ENCODE measurements at regions not wholly inside any gene's neighbourhood (a gene's known extent, or its start where the extent isn't known, plus 50 kb on each side); places are given as distances from the start of the nearest gene placed in this dataset.

GRCh38 chr2:125172181-125172580, 1147.1 kb downstream of the CNTNAP5 start (continued):
- no peak for TF ChIP-seq CTCF (IDR thresholded peaks at IDR 0.05)

GRCh38 chr2:125175415-125175814, 1150.3 kb downstream of the CNTNAP5 start:
- peaks cover 28% of the 10 kb centered on the region for H3K36me3 Mint-ChIP-seq
- DNase-seq (ENCODE audit: low spot score) (no peak), ATAC-seq (peak; percentile 72)
- no peak overlapping the region for H3K27ac Mint-ChIP-seq
- H3K9me3 Mint-ChIP-seq: peaks cover 24% of the 10 kb centered on the region
- H3K27me3 Mint-ChIP-seq (ENCODE audit: low read depth): peaks cover 3% of the 10 kb centered on the region; the same call in 1 of the 2 replicates
- no peak overlapping the region for H3K4me3 Mint-ChIP-seq
- POLR2A ChIA-PET: no interaction called here
- TF ChIP-seq ZNF121 (CRISPR knock-in tag; IDR thresholded peaks at IDR 0.05) (peak; percentile 62; the same call in 1 of the 2 replicates), ATF1 (CRISPR knock-in tag; IDR thresholded peaks at IDR 0.05) (no peak)
- CTCF ChIA-PET: no interaction called here
- peaks cover 15% of the 10 kb centered on the region for H3K4me1 Mint-ChIP-seq

- Mint-ChIP-seq H3K27me3 (ENCODE audit: low read depth) (no peaks in the 10 kb centered on the region; the same call in 1 of the 2 replicates), H3K9me3 (peaks cover 34% of the 10 kb centered on the region), H3K27ac (no peak overlapping the region), H3K4me1 (peaks cover 26% of the 10 kb centered on the region), H3K4me3 (no peak overlapping the region), H3K36me3 (peaks cover 2% of the 10 kb centered on the region)
- POLR2A ChIA-PET: no interaction called here
- CTCF ChIA-PET: no interaction called here
- no peak for TF ChIP-seq TP53 (CRISPR knock-in tag; IDR thresholded peaks at IDR 0.05)
- no peak for TF ChIP-seq ATF3 (CRISPR knock-in tag; conservative IDR thresholded peaks at IDR 0.05)
- TF ChIP-seq FOXP4 (CRISPR knock-in tag; IDR thresholded peaks at IDR 0.05): no peak
- no peak for TF ChIP-seq RORB (CRISPR knock-in tag; IDR thresholded peaks at IDR 0.05)
- TF ChIP-seq ZMAT4 (CRISPR knock-in tag; IDR thresholded peaks at IDR 0.05): no peak
- no peak for TF ChIP-seq NR2C2 (CRISPR knock-in tag; IDR thresholded peaks at IDR 0.05)
- no peak for TF ChIP-seq JAZF1 (CRISPR knock-in tag; IDR thresholded peaks at IDR 0.05)
- TF ChIP-seq FOXK1 (CRISPR knock-in tag; IDR thresholded peaks at IDR 0.05): no peak
- no peak; the same call in 1 of the 2 replicates for TF ChIP-seq MYBL2 (CRISPR knock-in tag; IDR thresholded peaks at IDR 0.05)
- TF ChIP-seq MAX (CRISPR knock-in tag; IDR thresholded peaks at IDR 0.05): no peak
- no peak for TF ChIP-seq USF1 (CRISPR knock-in tag; IDR thresholded peaks at IDR 0.05)
- DNase-seq (ENCODE audit: low spot score): peak; percentile 13
- peak; percentile 85 for ATAC-seq
Measured at GRCh38 chr2:125185691-125186270, 1160.7 kb downstream of the CNTNAP5 start.

- POLR2A ChIA-PET: no interaction called here
- no peak overlapping the region for H3K27ac Mint-ChIP-seq
- ATAC-seq (no peak), DNase-seq (ENCODE audit: low spot score) (no peak)
- H3K27me3 Mint-ChIP-seq (ENCODE audit: low read depth): peaks cover 2% of the 10 kb centered on the region; the same call in 1 of the 2 replicates
- no peak overlapping the region for H3K4me3 Mint-ChIP-seq
- H3K36me3 Mint-ChIP-seq: peaks cover 3% of the 10 kb centered on the region
- peaks cover 26% of the 10 kb centered on the region for H3K4me1 Mint-ChIP-seq
- CTCF ChIA-PET: no interaction called here
- H3K9me3 Mint-ChIP-seq: peaks cover 39% of the 10 kb centered on the region
- TF ChIP-seq NFATC4 (CRISPR knock-in tag; IDR thresholded peaks at IDR 0.05) (no peak), MLX (CRISPR knock-in tag; IDR thresholded peaks at IDR 0.05) (no peak), OVOL2 (CRISPR knock-in tag; IDR thresholded peaks at IDR 0.05; ENCODE audit: borderline replicate concordance) (no peak), ATF2 (CRISPR knock-in tag; IDR thresholded peaks at IDR 0.05; ENCODE audit: borderline replicate concordance, low read depth) (no peak), ATF1 (CRISPR knock-in tag; IDR thresholded peaks at IDR 0.05) (no peak), PREB (CRISPR knock-in tag; IDR thresholded peaks at IDR 0.05; ENCODE audit: borderline replicate concordance) (no peak), ZBTB21 (CRISPR knock-in tag; IDR thresholded peaks at IDR 0.05; ENCODE audit: borderline replicate concordance) (no peak), ERG (CRISPR knock-in tag; IDR thresholded peaks at IDR 0.05) (no peak)
Measured at GRCh38 chr2:125207431-125207830, 1182.3 kb downstream of the CNTNAP5 start.

Measured in WTC11 (cell line).